H1 (cell line): ENCODE measurements at regions not wholly inside any gene's neighbourhood (a gene's known extent, or its start where the extent isn't known, plus 50 kb on each side); places are given as distances from the start of the nearest gene placed in this dataset.

Source experiments
- CTCF ChIA-PET: fragments of 300-600 bp; sonication (Branson Sonifier 250); formaldehyde crosslinking; loops from one replicate; lab custom pipeline; 2021; ENCODE audit not compliant: partially characterized antibody; lab: Charles Lee
- POLR2A ChIA-PET: fragments of 300-600 bp; sonication (Branson Sonifier 250); formaldehyde crosslinking; loops from one replicate; lab custom pipeline; 2021; ENCODE audit warnings: inconsistent platforms; ENCODE audit not compliant: partially characterized antibody; lab: Charles Lee
- DNase-seq, 2 experiments: peaks; one replicate each; pipeline versions ENCODE4 v3.0.0 to v3.0.0-alpha.2; 2010 to 2022; ENCODE audit warnings: low spot score in 2 of 2, low read depth in 1 of 2, mixed read lengths in 1 of 2
- FAIRE-seq: peaks from 2 replicates; lab custom pipeline; 2011; peaks lifted over from hg19 to GRCh38; lab: Jason Lieb, UNC
- H2AFZ ChIP-seq: 2 replicates; pipeline ENCODE4 v1.8.1; 2012; ENCODE audit warnings: low read length, inconsistent platforms
- H2AK5ac ChIP-seq: 2 replicates; pipeline ENCODE4 v1.6.1; 2013; ENCODE audit warnings: low read depth, low read length
- H2BK120ac ChIP-seq: replicated peaks from 2 replicates; pipeline ENCODE3; 2013; ENCODE audit warnings: low read depth, low read length, inconsistent platforms
- H2BK12ac ChIP-seq: 2 replicates; pipeline ENCODE4 v1.6.1; 2013; ENCODE audit warnings: low read depth, low read length
- H2BK15ac ChIP-seq: 2 replicates; pipeline ENCODE4 v1.6.1; 2013; ENCODE audit warnings: low read length
- H2BK20ac ChIP-seq: 2 replicates; pipeline ENCODE4 v1.6.1; 2013; ENCODE audit warnings: low read length
- H2BK5ac ChIP-seq: 2 replicates; pipeline ENCODE4 v1.6.1; 2013; ENCODE audit warnings: low read depth, low read length
- H3K14ac ChIP-seq: 2 replicates; pipeline ENCODE4 v1.6.1; 2013; ENCODE audit warnings: inconsistent platforms; ENCODE audit not compliant: insufficient read length
- H3K18ac ChIP-seq: 2 replicates; pipeline ENCODE4 v1.6.1; 2013; ENCODE audit warnings: low read length; ENCODE audit errors: extremely low read depth
- H3K23ac ChIP-seq: 2 replicates; pipeline ENCODE4 v1.6.1; 2013; ENCODE audit warnings: inconsistent platforms; ENCODE audit not compliant: insufficient read length
- H3K23me2 ChIP-seq: 2 replicates; pipeline ENCODE4 v1.6.1; 2013; ENCODE audit warnings: low read depth, low read length
- H3K27ac ChIP-seq: 2 replicates; pipeline ENCODE4 v1.6.1; 2011; ENCODE audit warnings: low read depth, low read length, inconsistent platforms
- H3K27me3 ChIP-seq, 4 experiments: replicated peaks in 1 of 4; 1 replicate in 1 of 4; 2 replicates in 3 of 4; pipeline versions ENCODE4 v1.6.1 to v1.8.1; 2011 to 2013; ENCODE audit warnings: low read length in 3 of 4, mild to moderate bottlenecking in 3 of 4, inconsistent platforms in 2 of 4, mixed read lengths in 2 of 4, moderate library complexity in 1 of 4; ENCODE audit not compliant: control insufficient read depth in 3 of 4, insufficient read depth in 3 of 4; ENCODE audit errors: extremely low read depth in 1 of 4
- H3K36me3 ChIP-seq, 4 experiments: 2 replicates each; pipeline versions ENCODE4 v1.6.1 to v1.8.1; 2011 to 2013; ENCODE audit warnings: mild to moderate bottlenecking in 4 of 4, low read length in 3 of 4, moderate library complexity in 2 of 4, control low read depth in 1 of 4, inconsistent platforms in 1 of 4; ENCODE audit not compliant: insufficient read depth in 4 of 4, control insufficient read depth in 2 of 4
- H3K4ac ChIP-seq: replicated peaks from 2 replicates; pipeline ENCODE3; 2013; ENCODE audit warnings: low read length, low read depth, mixed read lengths, inconsistent platforms; ENCODE audit not compliant: insufficient read length
- H3K4me1 ChIP-seq, 4 experiments: replicated peaks in 1 of 4; 1 replicate in 1 of 4; 2 replicates in 3 of 4; pipeline versions ENCODE4 v1.6.1 to v1.8.1; 2011 to 2013; ENCODE audit warnings: low read length in 3 of 4, inconsistent platforms in 2 of 4, mixed read lengths in 1 of 4; ENCODE audit not compliant: insufficient read depth in 4 of 4, control insufficient read depth in 3 of 4
- H3K4me2 ChIP-seq, 2 experiments: 2 replicates each; pipeline versions ENCODE4 v1.6.1 to v1.8.1; 2011 to 2013; ENCODE audit warnings: low read depth in 2 of 2, low read length in 2 of 2, control low read depth in 1 of 2, inconsistent platforms in 1 of 2, mild to moderate bottlenecking in 1 of 2; ENCODE audit not compliant: insufficient read depth in 1 of 2
- H3K4me3 ChIP-seq, 4 experiments: fragments of 200-600, 300-600 bp in 1 of 4; sonication (generic), shearing (Covaris generic), sonication (Bioruptor Twin) in 1 of 4; 2 replicates each; pipeline versions ENCODE4 v1.5.1 to v1.8.1; 2011 to 2016; ENCODE audit warnings: low read length in 4 of 4, low read depth in 3 of 4, control low read depth in 2 of 4, inconsistent platforms in 2 of 4, mild to moderate bottlenecking in 2 of 4, mixed read lengths in 1 of 4, moderate library complexity in 1 of 4; ENCODE audit not compliant: insufficient read depth in 2 of 4; ENCODE audit errors: extremely low read depth in 1 of 4
- H3K56ac ChIP-seq: replicated peaks from 2 replicates; pipeline ENCODE3; 2013; ENCODE audit warnings: low read depth, mild to moderate bottlenecking, mixed read lengths, low read length, inconsistent platforms; ENCODE audit not compliant: insufficient read length
- H3K79me1 ChIP-seq: 2 replicates; pipeline ENCODE4 v1.6.1; 2013; ENCODE audit warnings: low read depth, low read length, control low read depth
- H3K79me2 ChIP-seq, 2 experiments: 2 replicates each; pipeline versions ENCODE4 v1.6.1 to v1.8.1; 2012 to 2013; ENCODE audit warnings: low read length in 2 of 2, mild to moderate bottlenecking in 2 of 2, inconsistent platforms in 1 of 2; ENCODE audit not compliant: insufficient read depth in 2 of 2, control insufficient read depth in 1 of 2
- H3K9ac ChIP-seq, 4 experiments: replicated peaks in 1 of 4; 1 replicate in 1 of 4; 2 replicates in 3 of 4; pipeline versions ENCODE4 v1.6.1 to v1.8.1; 2011 to 2013; ENCODE audit warnings: low read depth in 3 of 4, low read length in 3 of 4, control low read depth in 2 of 4, mild to moderate bottlenecking in 2 of 4, moderate library complexity in 2 of 4, inconsistent platforms in 1 of 4; ENCODE audit errors: extremely low read depth in 1 of 4
- H3K9me3 ChIP-seq, 2 experiments: 2 replicates each; pipeline versions ENCODE4 v1.6.1 to v1.8.1; 2012 to 2013; ENCODE audit warnings: mild to moderate bottlenecking in 2 of 2, moderate library complexity in 2 of 2, control low read depth in 1 of 2, inconsistent platforms in 1 of 2, low read depth in 1 of 2, low read length in 1 of 2, mixed read lengths in 1 of 2; ENCODE audit not compliant: insufficient read depth in 2 of 2
- H4K20me1 ChIP-seq, 2 experiments: replicated peaks in 1 of 2; 2 replicates each; pipeline versions ENCODE3 to v1.8.1; 2011 to 2013; ENCODE audit warnings: inconsistent platforms in 2 of 2, low read length in 2 of 2, mild to moderate bottlenecking in 1 of 2; ENCODE audit not compliant: insufficient read depth in 2 of 2, control insufficient read depth in 1 of 2
- H4K5ac ChIP-seq: 2 replicates; pipeline ENCODE4 v1.6.1; 2013; ENCODE audit warnings: low read length, low read depth, mixed read lengths, inconsistent platforms; ENCODE audit not compliant: insufficient read length
- H4K8ac ChIP-seq: 2 replicates; pipeline ENCODE4 v1.8.0; 2013; ENCODE audit warnings: mild to moderate bottlenecking, moderate library complexity, low read length, inconsistent platforms; ENCODE audit not compliant: insufficient read depth; ENCODE audit errors: extremely low read depth
- H4K91ac ChIP-seq: replicated peaks from 2 replicates; pipeline ENCODE3; 2013; ENCODE audit warnings: low read length, mixed read lengths, inconsistent platforms; ENCODE audit not compliant: insufficient read length
- RAD21 ChIP-seq, 2 experiments: IDR thresholded peaks in 1 of 2; conservative IDR thresholded peaks in 1 of 2; 2 replicates each; pipeline ENCODE4 v1.6.1; 2011; ENCODE audit warnings: low read depth in 2 of 2, low read length in 2 of 2, improper control_type of control experiment in 1 of 2, inconsistent platforms in 1 of 2, mild to moderate bottlenecking in 1 of 2, moderate library complexity in 1 of 2
- WGBS, 2 experiments: shearing (Covaris generic) in 1 of 2; methylation state at CpG; one replicate each; pipeline versions ENCODE4 v1.1.6 to v1.1.7; 2013 to 2015; ENCODE audit warnings: low lambda C conversion rate in 2 of 2, mixed read lengths in 2 of 2, inconsistent platforms in 1 of 2, low coverage in 1 of 2, missing lambda C conversion rate in 1 of 2; ENCODE audit not compliant: insufficient replicate concordance in 2 of 2, insufficient coverage in 1 of 2, insufficient read length in 1 of 2; ENCODE audit errors: extremely low coverage in 1 of 2, missing lambda C conversion rate in 1 of 2; 5-methylcytosine and 5-hydroxymethylcytosine counted together

GRCh38 chr16:86212706-86213436 is 297.5 kb upstream of the FOXF1 start:
- H3K4me2 ChIP-seq: no peak overlapping the region
- FAIRE-seq (no peak), DNase-seq (no peak)
- ChIA-PET CTCF (interaction anchor here (0.6 to 2.8 kb wide), 4 partner anchors 11 to 304 kb away, joined by 3 to 10 read pairs (median 6); no protein-coding TSS in a partner anchor), POLR2A (no interaction called here)
- 0 out of 2 replicates have a peak overlapping the region, but pooled peaks have one; percentile 13 for H2BK20ac ChIP-seq
- no peaks in the 10 kb centered on the region; a peak in 1 of 7 replicates for H3K27me3 ChIP-seq
- no peak overlapping the region for H4K91ac ChIP-seq
- H3K79me2 ChIP-seq: no peaks in the 10 kb centered on the region
- no peaks in the 10 kb centered on the region for H3K23me2 ChIP-seq
- no peak for TF ChIP-seq RAD21 (IDR thresholded peaks at IDR 0.05 in 1 of 2, conservative IDR thresholded peaks at IDR 0.05 in 1 of 2; ENCODE audit: low read depth in 2 of 2, low read length in 2 of 2)
- H3K56ac ChIP-seq: no peak overlapping the region
- no peak overlapping the region for H3K4me3 ChIP-seq
- H4K20me1 ChIP-seq: no peaks in the 10 kb centered on the region
- no peaks in the 10 kb centered on the region; the same call in none of the 2 replicates for H3K79me1 ChIP-seq
- no peak overlapping the region for H3K14ac ChIP-seq
- 0 out of 2 replicates have a peak overlapping the region, but pooled peaks have one; percentile 28 for H2AK5ac ChIP-seq
- peak overlapping the region; percentile 97; the same call in 1 of the 2 replicates for H2BK12ac ChIP-seq
- H3K27ac ChIP-seq: no peak overlapping the region
- H3K9me3 ChIP-seq: peaks cover 0 to 3% of the 10 kb centered on the region in 2 experiments; a peak in 1 of 4 replicates
- no peak overlapping the region for H4K5ac ChIP-seq
- H3K4me1 ChIP-seq: no peaks in the 10 kb centered on the region
- H3K9ac ChIP-seq: no peak overlapping the region
- no peak overlapping the region for H4K8ac ChIP-seq
- 87% methylated on average over 10 of the region's 11 CpGs; no CpG with 5 or more reads in 1 of the 2 experiments for WGBS, 2 experiments
- H3K36me3 ChIP-seq: no peaks in the 10 kb centered on the region
- H3K4ac ChIP-seq: no peak overlapping the region
- no peak overlapping the region for H2BK120ac ChIP-seq
- no peak overlapping the region for H3K23ac ChIP-seq
- H2AFZ ChIP-seq: no peak overlapping the region
- no peak overlapping the region for H3K18ac ChIP-seq
- H2BK5ac ChIP-seq: peak overlapping the region; percentile 26; the same call in 1 of the 2 replicates
- H2BK15ac ChIP-seq: peak overlapping the region; percentile 53; the same call in 1 of the 2 replicates
